Erythroblast (primary cell): ENCODE measurements at regions not wholly inside any gene's neighbourhood (a gene's known extent, or its start where the extent isn't known, plus 50 kb on each side); places are given as distances from the start of the nearest gene placed in this dataset.

ENCODE experiments used
- GATA1 ChIP-seq: IDR thresholded peaks from 2 replicates; pipeline ENCODE4 v1.6.1; 2011; ENCODE audit warnings: low read depth, mild to moderate bottlenecking, control low read depth, low read length, moderate library complexity
- POLR2A ChIP-seq: IDR thresholded peaks from 2 replicates; pipeline ENCODE4 v1.6.1; 2011; ENCODE audit warnings: mild to moderate bottlenecking, low read length

DNA sequence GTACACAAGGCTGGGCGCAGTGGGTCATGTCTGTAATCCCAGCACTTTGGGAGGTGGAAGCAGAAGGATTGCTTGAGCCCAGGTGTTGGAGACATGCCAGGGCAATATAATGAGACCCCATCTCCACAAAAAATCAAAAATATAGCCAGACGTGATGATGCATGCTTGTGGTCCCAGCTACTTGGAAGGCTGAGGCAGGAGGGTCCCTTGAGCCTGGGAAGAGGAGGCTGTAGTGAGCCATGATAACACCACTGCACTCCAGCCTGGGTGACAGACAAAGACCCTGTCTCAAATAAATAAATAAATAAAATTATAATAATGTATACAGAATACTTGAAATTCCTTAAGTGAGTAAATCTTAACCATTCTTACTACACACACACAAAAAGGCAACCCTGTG lies 127.7 kb downstream of the SPRY2 start:
- TF ChIP-seq POLR2A (no peak), GATA1 (no peak)
